ENCODE measurements at regions not wholly inside any gene's neighbourhood (a gene's known extent, or its start where the extent isn't known, plus 50 kb on each side); places are given as distances from the start of the nearest gene placed in this dataset.

- no peak for TF ChIP-seq JUND (IDR thresholded peaks at IDR 0.05; ENCODE audit: low read depth)
- peak in 1 of 2 experiments; percentile 38 for DNase-seq (ENCODE audit: low read depth in 1 of 2, low spot score in 1 of 2)
- in situ Hi-C loops (cut with HindIII; ENCODE audit: low pct_unique_long_range_greater_than_20kb, low sequenced_read_pairs): no loop called here
Observed at GRCh38 chr10:65496541-65496940, 1429.3 kb upstream of the LRRTM3 start.

- in situ Hi-C loops (cut with HindIII; ENCODE audit: low pct_unique_long_range_greater_than_20kb, low sequenced_read_pairs): no loop called here
- no peak for TF ChIP-seq JUND (IDR thresholded peaks at IDR 0.05; ENCODE audit: low read depth)
- no peak for DNase-seq (ENCODE audit: low read depth in 1 of 2, low spot score in 1 of 2)
Observed at GRCh38 chr10:65497837-65498236, 1428.0 kb upstream of the LRRTM3 start.

GRCh38 chr10:65500716-65501115 lies 1425.1 kb upstream of the LRRTM3 start:
- no peak for DNase-seq (ENCODE audit: low read depth in 1 of 2, low spot score in 1 of 2)
- TF ChIP-seq JUND (IDR thresholded peaks at IDR 0.05; ENCODE audit: low read depth): no peak
- in situ Hi-C loops (cut with HindIII; ENCODE audit: low pct_unique_long_range_greater_than_20kb, low sequenced_read_pairs): no loop called here

- no peak for TF ChIP-seq JUND (IDR thresholded peaks at IDR 0.05; ENCODE audit: low read depth)
- in situ Hi-C loops (cut with HindIII; ENCODE audit: low pct_unique_long_range_greater_than_20kb, low sequenced_read_pairs): no loop called here
- peak in 1 of 2 experiments; percentile 9 for DNase-seq (ENCODE audit: low read depth in 1 of 2, low spot score in 1 of 2)
Observed at GRCh38 chr10:65501259-65501658, 1424.6 kb upstream of the LRRTM3 start.

GRCh38 chr10:65518379-65518778 lies 1407.5 kb upstream of the LRRTM3 start:
- TF ChIP-seq JUND (IDR thresholded peaks at IDR 0.05; ENCODE audit: low read depth): no peak
- no peak for DNase-seq (ENCODE audit: low read depth in 1 of 2, low spot score in 1 of 2)
- in situ Hi-C loops (cut with HindIII; ENCODE audit: low pct_unique_long_range_greater_than_20kb, low sequenced_read_pairs): no loop called here

- DNase-seq (ENCODE audit: low read depth in 1 of 2, low spot score in 1 of 2): no peak
- in situ Hi-C loops (cut with HindIII; ENCODE audit: low pct_unique_long_range_greater_than_20kb, low sequenced_read_pairs): no loop called here
- no peak for TF ChIP-seq JUND (IDR thresholded peaks at IDR 0.05; ENCODE audit: low read depth)
Observed at GRCh38 chr10:65528986-65529385, 1396.8 kb upstream of the LRRTM3 start.

- in situ Hi-C loops (cut with HindIII; ENCODE audit: low pct_unique_long_range_greater_than_20kb, low sequenced_read_pairs): no loop called here
- no peak for TF ChIP-seq JUND (IDR thresholded peaks at IDR 0.05; ENCODE audit: low read depth)
- no peak for DNase-seq (ENCODE audit: low read depth in 1 of 2, low spot score in 1 of 2)
Observed at GRCh38 chr10:65531545-65531944, 1394.3 kb upstream of the LRRTM3 start.

- no peak for DNase-seq (ENCODE audit: low read depth in 1 of 2, low spot score in 1 of 2)
- TF ChIP-seq JUND (IDR thresholded peaks at IDR 0.05; ENCODE audit: low read depth): no peak
- in situ Hi-C loops (cut with HindIII; ENCODE audit: low pct_unique_long_range_greater_than_20kb, low sequenced_read_pairs): no loop called here
Observed at GRCh38 chr10:65534771-65535170, 1391.1 kb upstream of the LRRTM3 start.

GRCh38 chr10:65544756-65545155 lies 1381.1 kb upstream of the LRRTM3 start:
- no peak for TF ChIP-seq JUND (IDR thresholded peaks at IDR 0.05; ENCODE audit: low read depth)
- in situ Hi-C loops (cut with HindIII; ENCODE audit: low pct_unique_long_range_greater_than_20kb, low sequenced_read_pairs): no loop called here
- DNase-seq (ENCODE audit: low read depth in 1 of 2, low spot score in 1 of 2): no peak

- in situ Hi-C loops (cut with HindIII; ENCODE audit: low pct_unique_long_range_greater_than_20kb, low sequenced_read_pairs): no loop called here
- TF ChIP-seq JUND (IDR thresholded peaks at IDR 0.05; ENCODE audit: low read depth): no peak
- DNase-seq (ENCODE audit: low read depth in 1 of 2, low spot score in 1 of 2): no peak
Observed at GRCh38 chr10:65548001-65548400, 1377.8 kb upstream of the LRRTM3 start.

GRCh38 chr10:65550761-65551160 lies 1375.1 kb upstream of the LRRTM3 start:
- DNase-seq (ENCODE audit: low read depth in 1 of 2, low spot score in 1 of 2): no peak
- TF ChIP-seq JUND (IDR thresholded peaks at IDR 0.05; ENCODE audit: low read depth): no peak
- in situ Hi-C loops (cut with HindIII; ENCODE audit: low pct_unique_long_range_greater_than_20kb, low sequenced_read_pairs): no loop called here

GRCh38 chr10:65555192-65555591 lies 1370.6 kb upstream of the LRRTM3 start:
- TF ChIP-seq JUND (IDR thresholded peaks at IDR 0.05; ENCODE audit: low read depth): no peak
- in situ Hi-C loops (cut with HindIII; ENCODE audit: low pct_unique_long_range_greater_than_20kb, low sequenced_read_pairs): no loop called here
- peak in 1 of 2 experiments; percentile 74 for DNase-seq (ENCODE audit: low read depth in 1 of 2, low spot score in 1 of 2)

- in situ Hi-C loops (cut with HindIII; ENCODE audit: low pct_unique_long_range_greater_than_20kb, low sequenced_read_pairs): no loop called here
- DNase-seq (ENCODE audit: low read depth in 1 of 2, low spot score in 1 of 2): no peak
- TF ChIP-seq JUND (IDR thresholded peaks at IDR 0.05; ENCODE audit: low read depth): no peak
Observed at GRCh38 chr10:65556006-65556405, 1369.8 kb upstream of the LRRTM3 start.

GRCh38 chr10:65559369-65559768 lies 1366.5 kb upstream of the LRRTM3 start:
- in situ Hi-C loops (cut with HindIII; ENCODE audit: low pct_unique_long_range_greater_than_20kb, low sequenced_read_pairs): no loop called here
- no peak for TF ChIP-seq JUND (IDR thresholded peaks at IDR 0.05; ENCODE audit: low read depth)

More at GRCh38 chr10:65559369-65559768, 1366.5 kb upstream of the LRRTM3 start:
- DNase-seq (ENCODE audit: low read depth in 1 of 2, low spot score in 1 of 2): no peak
